Endometrial microvascular endothelial cells (primary cell): ENCODE measurements at regions not wholly inside any gene's neighbourhood (a gene's known extent, or its start where the extent isn't known, plus 50 kb on each side); places are given as distances from the start of the nearest gene placed in this dataset.
"Not testable (repeated sequence)": the region's sequence is repeated elsewhere in the genome, so short reads cannot be mapped to it uniquely, and the experiment has no call there.

Source experiments
- in situ Hi-C: cut with HindIII; loops from 2 replicates; pipeline ENCODE4 v1.10.0; 2017; ENCODE audit warnings: low sequenced_read_pairs, low pct_unique_long_range_greater_than_20kb; ENCODE audit errors: inconsistent ontology term

GRCh38 chr5:82605441-82605973, 327.4 kb upstream of the RPS23 start:
- in situ Hi-C loops: no loop called here

GRCh38 chr5:82603033-82603987, 325.2 kb upstream of the RPS23 start:
- in situ Hi-C loops: no loop called here

- in situ Hi-C loops: no loop called here
These were observed 323.7 kb upstream of the RPS23 start for GRCh38 chr5:82601861-82602260.

GRCh38 chr5:82601077-82601476, 322.9 kb upstream of the RPS23 start:
- in situ Hi-C loops: no loop called here

- in situ Hi-C loops: no loop called here
These were observed 321.5 kb upstream of the RPS23 start for GRCh38 chr5:82599692-82600091.

- in situ Hi-C loops: no loop called here
These were observed 320.9 kb upstream of the RPS23 start for GRCh38 chr5:82599030-82599429.

- in situ Hi-C loops: no loop called here
These were observed 319.3 kb upstream of the RPS23 start for GRCh38 chr5:82597437-82597836.

GRCh38 chr5:82596451-82596850, 318.3 kb upstream of the RPS23 start:
- in situ Hi-C loops: no loop called here

GRCh38 chr5:82595113-82595512, 317.0 kb upstream of the RPS23 start:
- in situ Hi-C loops: no loop called here

GRCh38 chr5:82594097-82594496, 315.9 kb upstream of the RPS23 start:
- in situ Hi-C loops: no loop called here

- in situ Hi-C loops: no loop called here
These were observed 315.3 kb upstream of the RPS23 start for GRCh38 chr5:82593481-82593880.

- in situ Hi-C loops: no loop called here
These were observed 312.9 kb upstream of the RPS23 start for GRCh38 chr5:82591021-82591515.

GRCh38 chr5:82590112-82590511, 312.0 kb upstream of the RPS23 start:
- in situ Hi-C loops: no loop called here

GRCh38 chr5:82586661-82587310, 308.6 kb upstream of the RPS23 start:
- in situ Hi-C loops: no loop called here

GRCh38 chr5:82586181-82586580, 308.0 kb upstream of the RPS23 start:
- in situ Hi-C loops: no loop called here

- in situ Hi-C loops: no loop called here
These were observed 306.5 kb upstream of the RPS23 start for GRCh38 chr5:82584631-82585030.

- in situ Hi-C loops: not testable (repeated sequence)
These were observed 305.2 kb upstream of the RPS23 start for GRCh38 chr5:82583331-82583730.

GRCh38 chr5:82564963-82565362, 286.8 kb upstream of the RPS23 start:
- in situ Hi-C loops: no loop called here

GRCh38 chr5:82563745-82564144, 285.6 kb upstream of the RPS23 start:
- in situ Hi-C loops: no loop called here
